H1 (cell line): ENCODE measurements at regions not wholly inside any gene's neighbourhood (a gene's known extent, or its start where the extent isn't known, plus 50 kb on each side); places are given as distances from the start of the nearest gene placed in this dataset.

ENCODE experiments used
- CTCF ChIA-PET: fragments of 300-600 bp; sonication (Branson Sonifier 250); formaldehyde crosslinking; loops from one replicate; lab custom pipeline; 2021; ENCODE audit not compliant: partially characterized antibody; lab: Charles Lee
- POLR2A ChIA-PET: fragments of 300-600 bp; sonication (Branson Sonifier 250); formaldehyde crosslinking; loops from one replicate; lab custom pipeline; 2021; ENCODE audit warnings: inconsistent platforms; ENCODE audit not compliant: partially characterized antibody; lab: Charles Lee
- DNase-seq, 2 experiments: peaks; one replicate each; pipeline versions ENCODE4 v3.0.0 to v3.0.0-alpha.2; 2010 to 2022; ENCODE audit warnings: low spot score in 2 of 2, low read depth in 1 of 2, mixed read lengths in 1 of 2
- FAIRE-seq: peaks from 2 replicates; lab custom pipeline; 2011; peaks lifted over from hg19 to GRCh38; lab: Jason Lieb, UNC
- H2AFZ ChIP-seq: 2 replicates; pipeline ENCODE4 v1.8.1; 2012; ENCODE audit warnings: low read length, inconsistent platforms
- H2AK5ac ChIP-seq: 2 replicates; pipeline ENCODE4 v1.6.1; 2013; ENCODE audit warnings: low read depth, low read length
- H2BK120ac ChIP-seq: replicated peaks from 2 replicates; pipeline ENCODE3; 2013; ENCODE audit warnings: low read depth, low read length, inconsistent platforms
- H2BK12ac ChIP-seq: 2 replicates; pipeline ENCODE4 v1.6.1; 2013; ENCODE audit warnings: low read depth, low read length
- H2BK15ac ChIP-seq: 2 replicates; pipeline ENCODE4 v1.6.1; 2013; ENCODE audit warnings: low read length
- H2BK20ac ChIP-seq: 2 replicates; pipeline ENCODE4 v1.6.1; 2013; ENCODE audit warnings: low read length
- H2BK5ac ChIP-seq: 2 replicates; pipeline ENCODE4 v1.6.1; 2013; ENCODE audit warnings: low read depth, low read length
- H3K14ac ChIP-seq: 2 replicates; pipeline ENCODE4 v1.6.1; 2013; ENCODE audit warnings: inconsistent platforms; ENCODE audit not compliant: insufficient read length
- H3K18ac ChIP-seq: 2 replicates; pipeline ENCODE4 v1.6.1; 2013; ENCODE audit warnings: low read length; ENCODE audit errors: extremely low read depth
- H3K23ac ChIP-seq: 2 replicates; pipeline ENCODE4 v1.6.1; 2013; ENCODE audit warnings: inconsistent platforms; ENCODE audit not compliant: insufficient read length
- H3K23me2 ChIP-seq: 2 replicates; pipeline ENCODE4 v1.6.1; 2013; ENCODE audit warnings: low read depth, low read length
- H3K27ac ChIP-seq: 2 replicates; pipeline ENCODE4 v1.6.1; 2011; ENCODE audit warnings: low read depth, low read length, inconsistent platforms
- H3K27me3 ChIP-seq, 4 experiments: replicated peaks in 1 of 4; 1 replicate in 1 of 4; 2 replicates in 3 of 4; pipeline versions ENCODE4 v1.6.1 to v1.8.1; 2011 to 2013; ENCODE audit warnings: low read length in 3 of 4, mild to moderate bottlenecking in 3 of 4, inconsistent platforms in 2 of 4, mixed read lengths in 2 of 4, moderate library complexity in 1 of 4; ENCODE audit not compliant: control insufficient read depth in 3 of 4, insufficient read depth in 3 of 4; ENCODE audit errors: extremely low read depth in 1 of 4
- H3K36me3 ChIP-seq, 4 experiments: 2 replicates each; pipeline versions ENCODE4 v1.6.1 to v1.8.1; 2011 to 2013; ENCODE audit warnings: mild to moderate bottlenecking in 4 of 4, low read length in 3 of 4, moderate library complexity in 2 of 4, control low read depth in 1 of 4, inconsistent platforms in 1 of 4; ENCODE audit not compliant: insufficient read depth in 4 of 4, control insufficient read depth in 2 of 4
- H3K4ac ChIP-seq: replicated peaks from 2 replicates; pipeline ENCODE3; 2013; ENCODE audit warnings: low read length, low read depth, mixed read lengths, inconsistent platforms; ENCODE audit not compliant: insufficient read length
- H3K4me1 ChIP-seq, 4 experiments: replicated peaks in 1 of 4; 1 replicate in 1 of 4; 2 replicates in 3 of 4; pipeline versions ENCODE4 v1.6.1 to v1.8.1; 2011 to 2013; ENCODE audit warnings: low read length in 3 of 4, inconsistent platforms in 2 of 4, mixed read lengths in 1 of 4; ENCODE audit not compliant: insufficient read depth in 4 of 4, control insufficient read depth in 3 of 4
- H3K4me2 ChIP-seq, 2 experiments: 2 replicates each; pipeline versions ENCODE4 v1.6.1 to v1.8.1; 2011 to 2013; ENCODE audit warnings: low read depth in 2 of 2, low read length in 2 of 2, control low read depth in 1 of 2, inconsistent platforms in 1 of 2, mild to moderate bottlenecking in 1 of 2; ENCODE audit not compliant: insufficient read depth in 1 of 2
- H3K4me3 ChIP-seq, 4 experiments: fragments of 200-600, 300-600 bp in 1 of 4; sonication (generic), shearing (Covaris generic), sonication (Bioruptor Twin) in 1 of 4; 2 replicates each; pipeline versions ENCODE4 v1.5.1 to v1.8.1; 2011 to 2016; ENCODE audit warnings: low read length in 4 of 4, low read depth in 3 of 4, control low read depth in 2 of 4, inconsistent platforms in 2 of 4, mild to moderate bottlenecking in 2 of 4, mixed read lengths in 1 of 4, moderate library complexity in 1 of 4; ENCODE audit not compliant: insufficient read depth in 2 of 4; ENCODE audit errors: extremely low read depth in 1 of 4
- H3K56ac ChIP-seq: replicated peaks from 2 replicates; pipeline ENCODE3; 2013; ENCODE audit warnings: low read depth, mild to moderate bottlenecking, mixed read lengths, low read length, inconsistent platforms; ENCODE audit not compliant: insufficient read length
- H3K79me1 ChIP-seq: 2 replicates; pipeline ENCODE4 v1.6.1; 2013; ENCODE audit warnings: low read depth, low read length, control low read depth
- H3K79me2 ChIP-seq, 2 experiments: 2 replicates each; pipeline versions ENCODE4 v1.6.1 to v1.8.1; 2012 to 2013; ENCODE audit warnings: low read length in 2 of 2, mild to moderate bottlenecking in 2 of 2, inconsistent platforms in 1 of 2; ENCODE audit not compliant: insufficient read depth in 2 of 2, control insufficient read depth in 1 of 2
- H3K9ac ChIP-seq, 4 experiments: replicated peaks in 1 of 4; 1 replicate in 1 of 4; 2 replicates in 3 of 4; pipeline versions ENCODE4 v1.6.1 to v1.8.1; 2011 to 2013; ENCODE audit warnings: low read depth in 3 of 4, low read length in 3 of 4, control low read depth in 2 of 4, mild to moderate bottlenecking in 2 of 4, moderate library complexity in 2 of 4, inconsistent platforms in 1 of 4; ENCODE audit errors: extremely low read depth in 1 of 4
- H3K9me3 ChIP-seq, 2 experiments: 2 replicates each; pipeline versions ENCODE4 v1.6.1 to v1.8.1; 2012 to 2013; ENCODE audit warnings: mild to moderate bottlenecking in 2 of 2, moderate library complexity in 2 of 2, control low read depth in 1 of 2, inconsistent platforms in 1 of 2, low read depth in 1 of 2, low read length in 1 of 2, mixed read lengths in 1 of 2; ENCODE audit not compliant: insufficient read depth in 2 of 2
- H4K20me1 ChIP-seq, 2 experiments: replicated peaks in 1 of 2; 2 replicates each; pipeline versions ENCODE3 to v1.8.1; 2011 to 2013; ENCODE audit warnings: inconsistent platforms in 2 of 2, low read length in 2 of 2, mild to moderate bottlenecking in 1 of 2; ENCODE audit not compliant: insufficient read depth in 2 of 2, control insufficient read depth in 1 of 2
- H4K5ac ChIP-seq: 2 replicates; pipeline ENCODE4 v1.6.1; 2013; ENCODE audit warnings: low read length, low read depth, mixed read lengths, inconsistent platforms; ENCODE audit not compliant: insufficient read length
- H4K8ac ChIP-seq: 2 replicates; pipeline ENCODE4 v1.8.0; 2013; ENCODE audit warnings: mild to moderate bottlenecking, moderate library complexity, low read length, inconsistent platforms; ENCODE audit not compliant: insufficient read depth; ENCODE audit errors: extremely low read depth
- H4K91ac ChIP-seq: replicated peaks from 2 replicates; pipeline ENCODE3; 2013; ENCODE audit warnings: low read length, mixed read lengths, inconsistent platforms; ENCODE audit not compliant: insufficient read length
- ASH2L ChIP-seq: fragments of 200-600, 300-600 bp; sonication (generic); IDR thresholded peaks from one replicate; pipeline ENCODE4 v1.7.1; 2017; ENCODE audit warnings: low read length
- BACH1 ChIP-seq: IDR thresholded peaks from 2 replicates; pipeline ENCODE4 v1.6.1; 2012; ENCODE audit warnings: low read length, improper control_type of control experiment
- CHD2 ChIP-seq: IDR thresholded peaks from 2 replicates; pipeline ENCODE4 v1.6.1; 2012; ENCODE audit warnings: low read length, improper control_type of control experiment
- NRF1 ChIP-seq: IDR thresholded peaks from 2 replicates; pipeline ENCODE4 v1.6.1; 2011; ENCODE audit warnings: mild to moderate bottlenecking, low read depth, low read length, improper control_type of control experiment
- PHF8 ChIP-seq: fragments of 200-600 bp; sonication (generic); conservative IDR thresholded peaks from 2 replicates; pipeline ENCODE4 v1.7.1; 2012; ENCODE audit warnings: low read depth, mild to moderate bottlenecking, inconsistent platforms, low read length, moderate library complexity
- SIRT6 ChIP-seq: IDR thresholded peaks from one replicate; pipeline ENCODE4 v1.7.1; 2012; ENCODE audit warnings: low read length, inconsistent platforms

GRCh38 chr3:110588906-110589305 lies 482.7 kb upstream of the NECTIN3 start (continued):
- no peak for TF ChIP-seq NRF1

GRCh38 chr3:110589341-110589740 lies 482.3 kb upstream of the NECTIN3 start:
- H3K23me2 ChIP-seq, result no peaks in the 10 kb centered on the region
- no peaks in the 10 kb centered on the region for H3K79me2 ChIP-seq
- H3K23ac ChIP-seq, result no peak overlapping the region
- no peak overlapping the region for H2AK5ac ChIP-seq
- H3K14ac ChIP-seq, result no peak overlapping the region
- no peak overlapping the region for H2AFZ ChIP-seq
- H2BK20ac ChIP-seq, result no peak overlapping the region
- peaks cover 0 to 4% (median 0%) of the 10 kb centered on the region in 4 experiments; a peak in 1 of 7 replicates for H3K4me1 ChIP-seq
- no peak overlapping the region for H3K18ac ChIP-seq
- POLR2A ChIA-PET, result no interaction called here
- H3K79me1 ChIP-seq, result no peaks in the 10 kb centered on the region
- 0 out of 4 replicates have a peak, but pooled peaks cover 0 to 8% of the 10 kb centered on the region in 2 experiments for H3K9me3 ChIP-seq
- no peak overlapping the region for H2BK120ac ChIP-seq
- H3K36me3 ChIP-seq, result no peaks in the 10 kb centered on the region; a peak in 1 of 8 replicates
- H3K4me2 ChIP-seq, result no peak overlapping the region
- no peak overlapping the region for H4K8ac ChIP-seq
- no peak overlapping the region for H3K4me3 ChIP-seq
- H4K5ac ChIP-seq, result no peak overlapping the region
- CTCF ChIA-PET, result no interaction called here
- no peak overlapping the region for H2BK5ac ChIP-seq
- no peak overlapping the region for H2BK15ac ChIP-seq
- H3K56ac ChIP-seq, result no peak overlapping the region
- no peak overlapping the region for H3K27ac ChIP-seq
- TF ChIP-seq PHF8 (no peak), BACH1 (no peak), ASH2L (no peak), SIRT6 (no peak), CHD2 (no peak)
- TF ChIP-seq, all 59 proteins: peak for 0
- H2BK12ac ChIP-seq, result no peak overlapping the region
- H3K4ac ChIP-seq, result no peak overlapping the region
- H4K91ac ChIP-seq, result no peak overlapping the region
- H3K27me3 ChIP-seq, result no peaks in the 10 kb centered on the region
- H3K9ac ChIP-seq, result no peak overlapping the region
- FAIRE-seq, result no peak
- no peak for DNase-seq
- no peaks in the 10 kb centered on the region for H4K20me1 ChIP-seq
